Left ventricle myocardium superior (tissue), 1 donor: ENCODE measurements at regions not wholly inside any gene's neighbourhood (a gene's known extent, or its start where the extent isn't known, plus 50 kb on each side); places are given as distances from the start of the nearest gene placed in this dataset.
A peak's percentile ranks its signal among the peaks of the same experiment; 100 is the strongest.

ENCODE experiments used
- ATAC-seq: fragments of 200-7000 bp; cut with Tn5 transposase; one replicate; pipeline ENCODE4 v1.9.1; 2020; ENCODE audit warnings: mild to moderate bottlenecking, moderate library complexity
- DNase-seq: peaks from one replicate; pipeline ENCODE4 v3.0.0-alpha.2; 2020
- intact Hi-C: fragments of 100-400 bp; cut with micrococcal nuclease; formaldehyde crosslinking; loops from one replicate; pipeline ENCODE4 v1.11.0; 2022
- donor health status: DM: no; HTN: yes; CAD: no; lungs with severe emphysema.

- ATAC-seq (no peak), DNase-seq (no peak)
- intact Hi-C loops, result no loop called here
Observed at GRCh38 chr1:177464686-177465085, 293.9 kb downstream of the BRINP2 start.

- intact Hi-C loops, result no loop called here
- ATAC-seq (no peak), DNase-seq (no peak)
Observed at GRCh38 chr1:177451191-177451590, 280.4 kb downstream of the BRINP2 start.

- DNase-seq (no peak), ATAC-seq (peak; percentile 29)
- intact Hi-C loops, result no loop called here
Observed at GRCh38 chr1:177448652-177449357, 278.0 kb downstream of the BRINP2 start.

GRCh38 chr1:177448036-177448615, 277.4 kb downstream of the BRINP2 start:
- ATAC-seq, result no peak
- DNase-seq, result no peak
- intact Hi-C loops, result no loop called here

- ATAC-seq (no peak), DNase-seq (no peak)
- intact Hi-C loops, result no loop called here
Observed at GRCh38 chr1:177444997-177445746, 274.4 kb downstream of the BRINP2 start.

GRCh38 chr1:177443003-177443402, 272.2 kb downstream of the BRINP2 start:
- intact Hi-C loops, result no loop called here
- ATAC-seq, result no peak
- DNase-seq, result no peak

GRCh38 chr1:177442584-177442983, 271.8 kb downstream of the BRINP2 start:
- ATAC-seq (no peak), DNase-seq (no peak)
- intact Hi-C loops, result no loop called here

- ATAC-seq (no peak), DNase-seq (no peak)
- intact Hi-C loops, result no loop called here
Observed at GRCh38 chr1:177441281-177441680, 270.5 kb downstream of the BRINP2 start.

GRCh38 chr1:177440821-177441220, 270.1 kb downstream of the BRINP2 start:
- intact Hi-C loops, result no loop called here
- ATAC-seq (no peak), DNase-seq (no peak)

- intact Hi-C loops, result no loop called here
- ATAC-seq (no peak), DNase-seq (no peak)
Observed at GRCh38 chr1:177439301-177439700, 268.5 kb downstream of the BRINP2 start.

GRCh38 chr1:177435364-177435763, 264.6 kb downstream of the BRINP2 start:
- intact Hi-C loops, result no loop called here
- ATAC-seq, result no peak
- DNase-seq, result no peak

- DNase-seq (no peak), ATAC-seq (no peak)
- intact Hi-C loops, result no loop called here
Observed at GRCh38 chr1:177432897-177433296, 262.1 kb downstream of the BRINP2 start.

- DNase-seq (no peak), ATAC-seq (no peak)
- intact Hi-C loops, result no loop called here
Observed at GRCh38 chr1:177431123-177431522, 260.4 kb downstream of the BRINP2 start.

GRCh38 chr1:177429234-177429633, 258.5 kb downstream of the BRINP2 start:
- no peak for DNase-seq
- intact Hi-C loops, result no loop called here
- ATAC-seq, result no peak

- DNase-seq (no peak), ATAC-seq (no peak)
- intact Hi-C loops, result no loop called here
Observed at GRCh38 chr1:177427811-177428210, 257.1 kb downstream of the BRINP2 start.

- DNase-seq, result no peak
- ATAC-seq, result no peak
- intact Hi-C loops, result no loop called here
Observed at GRCh38 chr1:177426497-177426896, 255.7 kb downstream of the BRINP2 start.

GRCh38 chr1:177425199-177425598, 254.4 kb downstream of the BRINP2 start:
- DNase-seq, result no peak
- intact Hi-C loops, result no loop called here
- no peak for ATAC-seq

GRCh38 chr1:177424744-177425143, 254.0 kb downstream of the BRINP2 start:
- DNase-seq (no peak), ATAC-seq (no peak)
- intact Hi-C loops, result no loop called here

- ATAC-seq, result no peak
- DNase-seq, result no peak
- intact Hi-C loops, result no loop called here
Observed at GRCh38 chr1:177423090-177423489, 252.3 kb downstream of the BRINP2 start.

GRCh38 chr1:177413982-177414596, 243.3 kb downstream of the BRINP2 start:
- no peak for DNase-seq
- intact Hi-C loops, result no loop called here
- ATAC-seq, result no peak
